Keratinocyte (primary cell): ENCODE measurements at regions not wholly inside any gene's neighbourhood (a gene's known extent, or its start where the extent isn't known, plus 50 kb on each side); places are given as distances from the start of the nearest gene placed in this dataset.

Experiments used
- DNase-seq: peaks from one replicate; pipeline ENCODE4 v3.0.0-alpha.2; 2011; ENCODE audit warnings: low read depth, missing footprints, low spot score
- FAIRE-seq: peaks from 2 replicates; lab custom pipeline; 2011; peaks lifted over from hg19 to GRCh38; lab: Jason Lieb, UNC
- H2AFZ ChIP-seq: 2 replicates; pipeline ENCODE4 v1.6.0; 2012; ENCODE audit warnings: low read length, control low read depth, inconsistent platforms; ENCODE audit not compliant: control insufficient read depth
- H3K27ac ChIP-seq: 2 replicates; pipeline ENCODE4 v1.5.1; 2011; ENCODE audit warnings: low read length; ENCODE audit not compliant: control insufficient read depth, insufficient read depth
- H3K27me3 ChIP-seq: 3 replicates; pipeline ENCODE4 v1.6.0; 2011; ENCODE audit warnings: low read length; ENCODE audit not compliant: control insufficient read depth, insufficient read depth; ENCODE audit errors: extremely low read depth
- H3K36me3 ChIP-seq, 2 experiments: 2 replicates in 1 of 2; 3 replicates in 1 of 2; pipeline ENCODE4 v1.5.1; 2011; ENCODE audit warnings: low read length in 2 of 2, mild to moderate bottlenecking in 1 of 2; ENCODE audit not compliant: control insufficient read depth in 2 of 2, insufficient read depth in 2 of 2; ENCODE audit errors: extremely low read depth in 1 of 2
- H3K4me1 ChIP-seq: 3 replicates; pipeline ENCODE4 v1.5.1; 2011; ENCODE audit warnings: low read length; ENCODE audit not compliant: control insufficient read depth, insufficient read depth; ENCODE audit errors: extremely low read depth
- H3K4me2 ChIP-seq: 3 replicates; pipeline ENCODE4 v1.6.0; 2011; ENCODE audit warnings: low read depth, low read length; ENCODE audit not compliant: control insufficient read depth, insufficient read depth; ENCODE audit errors: extremely low read depth
- H3K4me3 ChIP-seq, 3 experiments: fragments of 200-600 bp in 1 of 3; sonication (generic) in 1 of 3; 2 replicates in 2 of 3; 3 replicates in 1 of 3; pipeline ENCODE4 v1.5.1; 2011 to 2016; ENCODE audit warnings: low read length in 3 of 3, mild to moderate bottlenecking in 3 of 3, control low read depth in 2 of 3, inconsistent platforms in 1 of 3, low read depth in 1 of 3, mixed read lengths in 1 of 3, mixed run types in 1 of 3, moderate library complexity in 1 of 3; ENCODE audit not compliant: control insufficient read depth in 2 of 3, insufficient read depth in 2 of 3; ENCODE audit errors: extremely low read depth in 1 of 3
- H3K79me2 ChIP-seq: 2 replicates; pipeline ENCODE4 v1.6.0; 2012; ENCODE audit warnings: low read length; ENCODE audit not compliant: control insufficient read depth, insufficient read depth
- H3K9ac ChIP-seq: 3 replicates; pipeline ENCODE4 v1.6.0; 2011; ENCODE audit warnings: low read length; ENCODE audit not compliant: control insufficient read depth, insufficient read depth; ENCODE audit errors: extremely low read depth
- H3K9me1 ChIP-seq: 3 replicates; pipeline ENCODE4 v1.6.0; 2011; ENCODE audit warnings: low read length; ENCODE audit not compliant: control insufficient read depth, insufficient read depth; ENCODE audit errors: extremely low read depth
- H3K9me3 ChIP-seq: 2 replicates; pipeline ENCODE4 v1.5.1; 2012; ENCODE audit warnings: low read depth, low read length; ENCODE audit not compliant: control insufficient read depth
- H4K20me1 ChIP-seq: 3 replicates; pipeline ENCODE4 v1.6.0; 2011; ENCODE audit warnings: low read length; ENCODE audit not compliant: control insufficient read depth, insufficient read depth; ENCODE audit errors: extremely low read depth
- CTCF ChIP-seq, 3 experiments: IDR thresholded peaks in 1 of 3; conservative IDR thresholded peaks in 1 of 3; optimal IDR thresholded peaks in 1 of 3; 2 replicates in 2 of 3; 3 replicates in 1 of 3; pipeline versions ENCODE3 to v1.5.1; 2011; ENCODE audit warnings: low read length in 3 of 3, mild to moderate bottlenecking in 3 of 3, moderate library complexity in 2 of 3, control low read depth in 1 of 3, inconsistent platforms in 1 of 3; ENCODE audit not compliant: insufficient read depth in 2 of 3; ENCODE audit errors: extremely low read depth in 1 of 3
- EZH2 ChIP-seq: IDR thresholded peaks from one replicate; pipeline ENCODE4 v1.6.1; 2012; ENCODE audit warnings: inconsistent platforms, mild to moderate bottlenecking, low read length, moderate library complexity
- dilution Hi-C: fragments of 300-500 bp; cut with MboI; formaldehyde crosslinking; loops from one replicate; pipeline ENCODE4 v1.7.0; 2020; ENCODE audit warnings: low sequenced_read_pairs; ENCODE audit not compliant: extremely low pct_ligation_motif_present

GRCh38 chr16:82366462-82366861 is 196.4 kb upstream of the MPHOSPH6 start:
- dilution Hi-C loops: no loop called here
- Histone ChIP-seq H3K4me1 (no peaks in the 10 kb centered on the region), H3K79me2 (no peaks in the 10 kb centered on the region), H3K9ac (no peak overlapping the region), H4K20me1 (no peaks in the 10 kb centered on the region), H3K36me3 (no peaks in the 10 kb centered on the region), H3K27ac (no peak overlapping the region), H3K4me3 (no peak overlapping the region), H3K4me2 (no peak overlapping the region), H3K9me3 (no peaks in the 10 kb centered on the region), H3K27me3 (peaks cover 2% of the 10 kb centered on the region), H2AFZ (no peak overlapping the region), H3K9me1 (no peaks in the 10 kb centered on the region)
- DNase-seq (no peak), FAIRE-seq (no peak)
- TF ChIP-seq CTCF (optimal IDR thresholded peaks at IDR 0.05 in 1 of 3, IDR thresholded peaks at IDR 0.05 in 1 of 3, conservative IDR thresholded peaks at IDR 0.05 in 1 of 3; ENCODE audit: extremely low read depth in 1 of 3, insufficient read depth in 2 of 3, low read length in 3 of 3): no peak

- H2AFZ ChIP-seq: no peak overlapping the region
- dilution Hi-C loops: no loop called here
- no peaks in the 10 kb centered on the region for H4K20me1 ChIP-seq
- no peaks in the 10 kb centered on the region for H3K36me3 ChIP-seq
- no peaks in the 10 kb centered on the region for H3K9me1 ChIP-seq
- no peak overlapping the region for H3K4me3 ChIP-seq
- no peak overlapping the region for H3K4me2 ChIP-seq
- H3K79me2 ChIP-seq: no peaks in the 10 kb centered on the region
- FAIRE-seq: no peak
- no peak for DNase-seq
- peaks cover under 1% of the 10 kb centered on the region for H3K27me3 ChIP-seq
- no peak for TF ChIP-seq EZH2
- no peak for TF ChIP-seq CTCF (optimal IDR thresholded peaks at IDR 0.05 in 1 of 3, IDR thresholded peaks at IDR 0.05 in 1 of 3, conservative IDR thresholded peaks at IDR 0.05 in 1 of 3; ENCODE audit: extremely low read depth in 1 of 3, insufficient read depth in 2 of 3, low read length in 3 of 3)
- no peaks in the 10 kb centered on the region for H3K4me1 ChIP-seq
- no peak overlapping the region for H3K27ac ChIP-seq
- no peak overlapping the region for H3K9ac ChIP-seq
- H3K9me3 ChIP-seq: no peaks in the 10 kb centered on the region
Observed at GRCh38 chr16:82364690-82365089, 194.7 kb upstream of the MPHOSPH6 start.
